Activated CD4-positive, alpha-beta T cell treated with anti-CD3 and anti-CD28 coated beads, Interleukin-2, amount 50 U/mL, for 4 hours (primary cell): ENCODE measurements at regions not wholly inside any gene's neighbourhood (a gene's known extent, or its start where the extent isn't known, plus 50 kb on each side); places are given as distances from the start of the nearest gene placed in this dataset.
A peak's percentile ranks its signal among the peaks of the same experiment; 100 is the strongest.

Experiments
- DNase-seq, 2 experiments: peaks; one replicate each; pipeline ENCODE4 v3.0.0-alpha.2; 2020

GRCh38 chr9:84393266-84393950 is 52.9 kb upstream of the SLC28A3 start:
- DNase-seq = no peak

GRCh38 chr9:84394036-84394435 is 53.5 kb upstream of the SLC28A3 start:
- DNase-seq = no peak

GRCh38 chr9:84397151-84397728 is 56.7 kb upstream of the SLC28A3 start:
- DNase-seq = peak; percentile 36 to 44

- DNase-seq = no peak
These were observed 57.3 kb upstream of the SLC28A3 start for GRCh38 chr9:84397822-84398221.

GRCh38 chr9:84402517-84402916 is 62.0 kb upstream of the SLC28A3 start:
- no peak for DNase-seq

GRCh38 chr9:84403288-84403687 is 62.7 kb upstream of the SLC28A3 start:
- DNase-seq = no peak

- no peak for DNase-seq
These were observed 63.6 kb upstream of the SLC28A3 start for GRCh38 chr9:84404095-84404686.

- DNase-seq = no peak
These were observed 65.1 kb upstream of the SLC28A3 start for GRCh38 chr9:84405667-84406066.

GRCh38 chr9:84408416-84408815 is 67.9 kb upstream of the SLC28A3 start:
- DNase-seq = no peak

GRCh38 chr9:84411683-84412267 is 71.2 kb upstream of the SLC28A3 start:
- DNase-seq = no peak

- no peak for DNase-seq
These were observed 72.1 kb upstream of the SLC28A3 start for GRCh38 chr9:84412654-84413053.

- no peak for DNase-seq
These were observed 72.7 kb upstream of the SLC28A3 start for GRCh38 chr9:84413301-84413700.

GRCh38 chr9:84419031-84419602 is 78.6 kb upstream of the SLC28A3 start:
- no peak for DNase-seq

- no peak for DNase-seq
These were observed 84.4 kb upstream of the SLC28A3 start for GRCh38 chr9:84424931-84425330.

GRCh38 chr9:84432746-84433145 is 92.2 kb upstream of the SLC28A3 start:
- no peak for DNase-seq

- DNase-seq = no peak
These were observed 95.3 kb upstream of the SLC28A3 start for GRCh38 chr9:84435902-84436301.

- DNase-seq = no peak
These were observed 96.0 kb upstream of the SLC28A3 start for GRCh38 chr9:84436386-84437109.

- no peak for DNase-seq
These were observed 97.8 kb upstream of the SLC28A3 start for GRCh38 chr9:84438391-84438790.

GRCh38 chr9:84439250-84439649 is 98.7 kb upstream of the SLC28A3 start:
- no peak for DNase-seq

- no peak for DNase-seq
These were observed 102.2 kb upstream of the SLC28A3 start for GRCh38 chr9:84442712-84443111.

- no peak for DNase-seq
These were observed 105.2 kb upstream of the SLC28A3 start for GRCh38 chr9:84445737-84446136.

GRCh38 chr9:84447305-84447704 is 106.7 kb upstream of the SLC28A3 start:
- no peak for DNase-seq

- no peak for DNase-seq
These were observed 109.5 kb upstream of the SLC28A3 start for GRCh38 chr9:84450029-84450428.
